ENCODE measurements at regions not wholly inside any gene's neighbourhood (a gene's known extent, or its start where the extent isn't known, plus 50 kb on each side); places are given as distances from the start of the nearest gene placed in this dataset.

- Mint-ChIP-seq H3K36me3 (ENCODE audit: low read depth) (no peaks in the 10 kb centered on the region), H3K4me1 (peaks cover 14% of the 10 kb centered on the region)
- no peak for DNase-seq (ENCODE audit: low spot score)
Observed at GRCh38 chr5:118551031-118551430, 437.3 kb downstream of the DTWD2 start.

More at GRCh38 chr5:118551031-118551430, 437.3 kb downstream of the DTWD2 start:
- Mint-ChIP-seq H3K9me3 (no peaks in the 10 kb centered on the region), H3K27ac (no peak overlapping the region), H3K4me3 (no peak overlapping the region), H3K27me3 (ENCODE audit: insufficient read depth, low read depth, poor library complexity) (no peaks in the 10 kb centered on the region)
- Histone ChIP-seq H2AFZ (no peak overlapping the region), H3K27me3 (ENCODE audit: insufficient read depth) (no peaks in the 10 kb centered on the region), H3K79me2 (replicated peaks; ENCODE audit: insufficient read depth) (no peaks in the 10 kb centered on the region), H3K4me1 (ENCODE audit: insufficient read depth) (0 out of 2 replicates have a peak, but pooled peaks cover 5% of the 10 kb centered on the region), H3K36me3 (ENCODE audit: insufficient read depth) (no peaks in the 10 kb centered on the region), H3K4me2 (no peak overlapping the region), H3F3A (replicated peaks; ENCODE audit: low read depth) (no peaks in the 10 kb centered on the region), H3K27ac (ENCODE audit: low read depth) (no peak overlapping the region), H3K4me3 (no peak overlapping the region), H4K20me1 (replicated peaks; ENCODE audit: insufficient read depth) (no peaks in the 10 kb centered on the region), H3K9me2 (ENCODE audit: insufficient read depth) (no peaks in the 10 kb centered on the region)
- TF ChIP-seq CTCF (conservative IDR thresholded peaks at IDR 0.05; ENCODE audit: low read depth in 2 of 2) (no peak), EZH2 (IDR thresholded peaks at IDR 0.05; ENCODE audit: low read depth, unreplicated experiment) (no peak), REST (IDR thresholded peaks at IDR 0.05; ENCODE audit: unreplicated experiment) (no peak), STAT1 (IDR thresholded peaks at IDR 0.05; ENCODE audit: unreplicated experiment) (no peak), EZH2phosphoT487 (IDR thresholded peaks at IDR 0.05; ENCODE audit: unreplicated experiment) (no peak), ZNF114 (CRISPR knock-in tag; IDR thresholded peaks at IDR 0.05) (no peak), ZNF331 (CRISPR knock-in tag; IDR thresholded peaks at IDR 0.05; ENCODE audit: low read depth) (no peak), POLR2AphosphoS5 (IDR thresholded peaks at IDR 0.05; ENCODE audit: low read depth) (no peak), NANOG (IDR thresholded peaks at IDR 0.05; ENCODE audit: borderline replicate concordance) (no peak), JUNB (IDR thresholded peaks at IDR 0.05; ENCODE audit: unreplicated experiment) (no peak), ZNF462 (CRISPR knock-in tag; IDR thresholded peaks at IDR 0.05) (no peak), ETS1 (IDR thresholded peaks at IDR 0.05) (no peak), CREB1 (CRISPR knock-in tag; IDR thresholded peaks at IDR 0.05; ENCODE audit: low read depth) (no peak)
- no peak for ATAC-seq

Data from GM23338 (cell line).